ENCODE measurements at regions not wholly inside any gene's neighbourhood (a gene's known extent, or its start where the extent isn't known, plus 50 kb on each side); places are given as distances from the start of the nearest gene placed in this dataset.

DNA sequence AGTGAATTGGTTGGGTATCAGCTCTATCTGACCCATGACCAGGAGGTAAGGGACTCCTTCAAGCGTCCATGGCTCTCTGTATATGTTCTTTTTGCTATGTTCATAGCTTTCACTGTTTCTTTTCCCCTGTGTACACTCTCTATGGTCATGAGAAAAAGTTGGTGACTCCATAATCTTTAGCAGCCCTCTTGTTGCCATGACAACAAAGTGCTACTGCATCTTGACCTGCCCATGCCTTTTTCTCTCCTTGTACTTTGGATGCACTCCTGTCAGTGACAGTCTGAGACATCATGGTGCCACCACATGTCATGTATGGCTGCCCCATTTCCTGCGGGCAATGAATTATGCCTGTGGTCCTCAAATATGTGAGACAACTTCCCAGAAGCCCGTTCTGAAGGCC, 280.2 kb downstream of the TMEM121 start:
- H3K36me3 Mint-ChIP-seq: no peaks in the 10 kb centered on the region
- no peak overlapping the region for H3K4me3 Mint-ChIP-seq
- ATAC-seq: no peak
- H3K27me3 Mint-ChIP-seq: no peaks in the 10 kb centered on the region
- no peak overlapping the region for H3K27ac Mint-ChIP-seq
- H3K9me3 Mint-ChIP-seq: peaks cover 12% of the 10 kb centered on the region
- H3K4me1 Mint-ChIP-seq: no peaks in the 10 kb centered on the region

DNA sequence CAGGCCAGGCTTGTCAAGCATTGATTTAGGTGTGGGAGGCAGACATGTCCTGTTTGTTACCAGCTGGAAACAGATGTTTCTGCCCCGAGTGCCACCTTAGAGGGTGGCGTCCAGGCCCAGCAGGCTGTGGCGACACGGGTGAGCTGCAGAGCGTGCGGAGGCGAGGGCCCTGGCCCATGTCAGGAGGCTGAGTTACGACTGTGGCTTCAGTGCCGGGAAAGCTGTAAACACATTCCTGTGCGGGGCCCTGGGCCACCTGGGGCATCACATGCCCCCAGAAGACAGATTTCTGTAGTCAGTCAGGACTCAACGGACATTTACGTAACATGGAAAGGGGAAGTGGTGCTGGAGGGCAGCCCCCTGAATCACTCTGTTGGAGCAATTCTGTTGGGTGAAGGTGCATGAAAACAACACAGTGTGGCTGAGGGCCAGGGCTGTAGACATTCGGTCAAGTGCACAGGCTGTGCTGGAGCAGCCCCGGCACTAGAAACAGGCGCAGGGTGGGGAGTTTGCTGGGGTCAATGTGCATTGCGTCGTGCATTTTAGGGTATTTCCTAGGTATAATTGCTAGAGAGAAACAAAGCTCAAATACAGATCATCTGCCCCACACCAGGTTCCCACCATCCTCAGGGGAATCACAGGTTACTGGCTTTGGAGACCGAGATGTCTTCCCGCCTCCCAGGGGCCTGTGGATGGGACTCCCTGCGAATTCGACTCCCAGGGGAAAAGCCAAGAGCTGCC, 291.8 kb downstream of the TMEM121 start:
- H3K27ac Mint-ChIP-seq: peak overlapping the region; percentile 98
- H3K9me3 Mint-ChIP-seq: peaks cover 3% of the 10 kb centered on the region
- H3K36me3 Mint-ChIP-seq: peaks cover 5% of the 10 kb centered on the region
- ATAC-seq: peak; percentile 97
- peaks cover 41% of the 10 kb centered on the region for H3K4me1 Mint-ChIP-seq
- H3K27me3 Mint-ChIP-seq: no peaks in the 10 kb centered on the region
- peak overlapping the region; percentile 60 for H3K4me3 Mint-ChIP-seq

DNA sequence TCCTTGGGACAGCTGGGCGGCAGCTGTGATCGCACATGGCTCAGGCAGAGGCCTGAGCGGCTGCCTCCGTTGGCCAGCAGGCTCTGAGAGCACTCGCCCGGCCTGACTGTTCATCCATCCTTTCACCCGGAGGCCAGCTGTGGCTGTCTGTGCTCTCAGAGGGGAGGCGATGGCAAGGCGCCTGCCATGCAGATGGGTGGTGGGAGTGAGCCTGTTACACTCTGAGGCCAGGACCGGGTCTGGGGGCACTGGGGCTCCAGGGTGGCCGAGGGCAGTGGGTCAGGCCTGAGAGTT, 292.3 kb downstream of the TMEM121 start:
- peak; percentile 40 for ATAC-seq
- peaks cover 41% of the 10 kb centered on the region for H3K4me1 Mint-ChIP-seq
- H3K4me3 Mint-ChIP-seq: peak overlapping the region; percentile 60
- H3K36me3 Mint-ChIP-seq: peaks cover 5% of the 10 kb centered on the region
- peak overlapping the region; percentile 98 for H3K27ac Mint-ChIP-seq
- peaks cover 3% of the 10 kb centered on the region for H3K9me3 Mint-ChIP-seq
- no peaks in the 10 kb centered on the region for H3K27me3 Mint-ChIP-seq

DNA sequence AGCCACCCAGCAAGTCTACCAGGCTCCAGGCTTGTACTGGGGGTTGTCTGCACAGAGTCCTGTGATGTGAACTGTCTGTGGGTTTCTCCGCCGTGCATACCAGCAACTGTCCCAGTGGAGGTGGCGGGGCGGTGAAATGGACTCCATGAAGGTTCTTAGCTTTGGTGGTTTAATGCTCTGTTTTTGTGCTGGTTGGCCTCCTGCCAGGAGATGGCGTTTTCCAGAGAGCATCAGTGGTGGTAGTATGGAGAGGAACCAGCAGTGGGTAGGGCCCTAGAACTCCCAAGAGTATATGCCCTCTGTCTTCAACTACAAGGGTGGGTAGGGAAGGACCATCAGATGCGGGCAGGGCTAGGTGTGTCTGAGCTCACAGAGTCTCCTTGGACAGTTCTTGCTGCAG, 303.8 kb downstream of the TMEM121 start:
- H3K9me3 Mint-ChIP-seq: peaks cover 2% of the 10 kb centered on the region
- peaks cover 11% of the 10 kb centered on the region for H3K4me1 Mint-ChIP-seq
- H3K4me3 Mint-ChIP-seq: no peak overlapping the region
- ATAC-seq: no peak
- H3K27me3 Mint-ChIP-seq: no peaks in the 10 kb centered on the region
- no peaks in the 10 kb centered on the region for H3K36me3 Mint-ChIP-seq
- peak overlapping the region; percentile 25 for H3K27ac Mint-ChIP-seq

DNA sequence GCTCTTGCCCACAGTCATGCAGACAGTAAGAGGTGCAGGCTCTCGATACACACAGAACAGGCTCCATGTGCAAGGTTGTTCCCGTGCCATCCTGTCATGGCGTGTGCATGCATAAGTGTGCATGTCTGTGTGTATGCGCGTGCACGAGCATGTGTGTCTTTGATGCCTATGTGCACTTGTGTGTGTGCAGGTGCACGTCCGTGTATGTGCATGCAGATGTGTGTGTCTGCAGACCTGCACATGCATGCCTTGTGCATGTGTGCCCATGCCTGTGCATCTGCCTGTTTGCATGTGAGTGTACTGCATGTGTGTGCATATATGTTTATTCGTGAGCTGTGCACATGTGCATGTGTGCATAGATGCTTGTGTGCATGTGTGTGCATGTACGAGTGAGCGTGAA, 309.8 kb downstream of the TMEM121 start:
- H3K27ac Mint-ChIP-seq: no peak overlapping the region
- no peaks in the 10 kb centered on the region for H3K27me3 Mint-ChIP-seq
- H3K4me1 Mint-ChIP-seq: no peaks in the 10 kb centered on the region
- H3K4me3 Mint-ChIP-seq: no peak overlapping the region
- no peaks in the 10 kb centered on the region for H3K9me3 Mint-ChIP-seq
- ATAC-seq: no peak
- H3K36me3 Mint-ChIP-seq: peaks cover 25% of the 10 kb centered on the region

DNA sequence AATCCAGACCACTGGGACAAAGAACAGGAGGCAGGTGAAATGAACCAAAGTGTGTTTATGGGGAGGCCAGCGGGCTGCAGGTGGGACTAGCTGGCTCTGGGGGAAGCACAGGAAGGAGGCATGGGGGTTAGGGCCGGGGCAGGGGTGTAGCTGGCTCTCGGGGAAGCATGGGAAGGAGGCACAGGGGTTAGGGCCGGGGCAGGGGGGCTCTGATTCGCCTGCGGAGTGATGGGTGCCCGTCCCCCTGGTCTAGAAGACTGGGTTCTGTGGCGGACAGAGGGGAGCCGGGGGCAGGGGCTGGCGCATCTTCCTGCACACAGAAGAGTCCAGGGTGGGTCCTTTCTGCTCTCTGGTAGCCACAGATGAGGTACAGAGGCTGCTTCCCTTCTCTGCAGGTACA, 310.3 kb downstream of the TMEM121 start:
- no peak for ATAC-seq
- H3K4me1 Mint-ChIP-seq: no peaks in the 10 kb centered on the region
- no peaks in the 10 kb centered on the region for H3K9me3 Mint-ChIP-seq
- H3K36me3 Mint-ChIP-seq: peaks cover 27% of the 10 kb centered on the region
- H3K4me3 Mint-ChIP-seq: no peak overlapping the region
- no peaks in the 10 kb centered on the region for H3K27me3 Mint-ChIP-seq
- no peak overlapping the region for H3K27ac Mint-ChIP-seq

DNA sequence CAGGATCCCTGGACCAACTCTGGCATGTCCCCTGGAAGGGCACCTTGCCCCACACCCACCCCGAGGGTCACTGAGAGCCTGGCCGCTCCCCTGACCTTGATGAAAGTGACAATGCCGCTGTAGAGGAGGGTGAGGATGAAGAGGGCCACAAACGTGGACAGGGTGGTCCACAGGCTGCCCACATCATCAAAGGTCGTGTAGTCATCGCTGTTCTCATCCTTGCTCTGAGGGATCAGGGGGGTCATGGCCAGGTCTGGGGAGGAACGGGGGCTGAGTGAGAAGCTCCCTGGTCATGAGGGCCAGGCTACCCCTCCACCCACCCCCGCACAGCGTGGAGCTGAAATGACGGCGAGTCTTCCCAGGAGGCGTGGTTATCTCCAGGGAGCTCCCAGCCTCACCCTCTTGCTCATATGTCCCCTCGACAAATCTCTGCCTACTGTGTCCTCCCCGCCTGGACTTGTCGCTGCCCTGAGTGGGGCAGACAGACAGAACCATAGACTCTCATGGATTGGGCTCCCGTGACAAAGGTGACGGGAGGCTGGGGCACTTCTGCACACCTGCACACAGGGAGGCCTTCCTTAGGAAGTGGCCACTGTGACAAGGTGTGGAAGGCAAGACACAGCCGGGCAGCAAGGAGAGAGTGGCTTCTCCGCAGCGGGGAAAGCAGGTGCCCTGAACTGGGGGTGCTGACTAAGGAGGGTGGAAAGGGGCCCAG, 311.1 kb downstream of the TMEM121 start:
- peak overlapping the region; percentile 59 for H3K27ac Mint-ChIP-seq

DNA sequence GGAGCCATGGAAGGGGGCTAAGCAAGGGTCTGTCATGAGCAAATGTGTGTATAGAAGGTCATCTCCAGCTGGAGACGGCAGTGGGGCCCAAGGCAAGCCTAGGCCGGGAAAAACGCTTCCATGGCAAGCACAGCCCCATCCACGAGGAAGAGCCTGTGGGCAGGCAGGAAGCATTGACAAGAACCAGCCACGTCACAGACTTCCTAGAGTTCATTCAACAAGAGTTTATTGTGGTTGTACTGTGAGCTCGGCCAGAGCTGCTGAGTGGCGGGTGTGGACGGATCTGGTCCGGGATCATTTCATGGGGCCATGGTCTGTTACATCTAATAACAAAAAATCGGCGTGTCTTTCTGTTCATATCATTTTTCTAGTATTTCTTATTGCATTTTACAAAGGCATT, 311.7 kb downstream of the TMEM121 start:
- H3K9me3 Mint-ChIP-seq: no peaks in the 10 kb centered on the region
- H3K4me1 Mint-ChIP-seq: no peaks in the 10 kb centered on the region
- no peak overlapping the region for H3K4me3 Mint-ChIP-seq
- no peak for ATAC-seq
- H3K27ac Mint-ChIP-seq: peak overlapping the region; percentile 59
- H3K36me3 Mint-ChIP-seq: peaks cover 36% of the 10 kb centered on the region
- H3K27me3 Mint-ChIP-seq: no peaks in the 10 kb centered on the region

More for the DNA sequence above, 311.1 kb downstream of the TMEM121 start:
- no peaks in the 10 kb centered on the region for H3K9me3 Mint-ChIP-seq
- ATAC-seq: no peak
- H3K4me3 Mint-ChIP-seq: no peak overlapping the region
- no peaks in the 10 kb centered on the region for H3K27me3 Mint-ChIP-seq
- peaks cover 34% of the 10 kb centered on the region for H3K36me3 Mint-ChIP-seq
- no peaks in the 10 kb centered on the region for H3K4me1 Mint-ChIP-seq

DNA sequence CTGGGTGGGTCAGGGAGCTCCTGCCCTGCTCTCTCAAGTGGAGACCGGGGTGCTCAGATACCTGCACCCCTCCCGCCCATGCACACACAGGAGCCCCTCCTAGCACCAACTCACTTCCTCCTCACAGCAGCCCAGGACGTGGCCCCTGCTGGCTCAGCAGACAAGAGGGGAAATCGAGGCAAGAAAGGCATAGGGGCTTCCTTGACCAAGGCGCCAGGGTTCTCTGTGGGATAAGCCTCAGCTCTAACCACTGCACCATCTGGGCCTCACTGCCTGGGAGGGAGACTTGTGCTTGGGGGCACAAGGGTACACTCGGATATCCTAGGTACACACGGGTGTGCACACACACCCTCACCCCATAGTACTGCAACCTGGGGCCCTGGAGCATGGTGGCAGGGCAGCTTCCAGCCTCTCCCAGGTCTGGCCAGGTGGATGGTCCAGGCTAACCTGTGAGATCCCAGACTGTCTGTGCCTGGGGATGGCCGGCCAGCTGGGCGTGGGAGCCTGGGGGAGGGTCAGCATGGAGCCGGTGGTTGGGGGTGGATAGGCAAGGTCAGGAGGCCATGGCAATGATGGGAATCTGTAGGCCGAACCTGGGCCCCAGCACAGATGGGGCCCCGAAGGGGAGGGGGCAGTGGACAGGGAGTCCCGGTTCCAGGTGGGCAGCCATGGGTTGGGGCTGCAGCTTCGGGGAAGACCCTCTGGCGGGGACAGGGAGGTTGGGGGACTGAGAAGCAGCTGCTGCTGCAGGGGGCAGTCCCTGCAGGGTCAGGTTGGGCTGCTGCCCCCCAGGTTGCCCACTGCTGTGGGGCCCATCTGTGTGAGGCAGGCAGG, 312.4 kb downstream of the TMEM121 start:
- no peak overlapping the region for H3K27ac Mint-ChIP-seq
- H3K27me3 Mint-ChIP-seq: no peaks in the 10 kb centered on the region
- H3K4me1 Mint-ChIP-seq: no peaks in the 10 kb centered on the region
- peaks cover 40% of the 10 kb centered on the region for H3K36me3 Mint-ChIP-seq
- H3K9me3 Mint-ChIP-seq: no peaks in the 10 kb centered on the region
- no peak for ATAC-seq
- no peak overlapping the region for H3K4me3 Mint-ChIP-seq

DNA sequence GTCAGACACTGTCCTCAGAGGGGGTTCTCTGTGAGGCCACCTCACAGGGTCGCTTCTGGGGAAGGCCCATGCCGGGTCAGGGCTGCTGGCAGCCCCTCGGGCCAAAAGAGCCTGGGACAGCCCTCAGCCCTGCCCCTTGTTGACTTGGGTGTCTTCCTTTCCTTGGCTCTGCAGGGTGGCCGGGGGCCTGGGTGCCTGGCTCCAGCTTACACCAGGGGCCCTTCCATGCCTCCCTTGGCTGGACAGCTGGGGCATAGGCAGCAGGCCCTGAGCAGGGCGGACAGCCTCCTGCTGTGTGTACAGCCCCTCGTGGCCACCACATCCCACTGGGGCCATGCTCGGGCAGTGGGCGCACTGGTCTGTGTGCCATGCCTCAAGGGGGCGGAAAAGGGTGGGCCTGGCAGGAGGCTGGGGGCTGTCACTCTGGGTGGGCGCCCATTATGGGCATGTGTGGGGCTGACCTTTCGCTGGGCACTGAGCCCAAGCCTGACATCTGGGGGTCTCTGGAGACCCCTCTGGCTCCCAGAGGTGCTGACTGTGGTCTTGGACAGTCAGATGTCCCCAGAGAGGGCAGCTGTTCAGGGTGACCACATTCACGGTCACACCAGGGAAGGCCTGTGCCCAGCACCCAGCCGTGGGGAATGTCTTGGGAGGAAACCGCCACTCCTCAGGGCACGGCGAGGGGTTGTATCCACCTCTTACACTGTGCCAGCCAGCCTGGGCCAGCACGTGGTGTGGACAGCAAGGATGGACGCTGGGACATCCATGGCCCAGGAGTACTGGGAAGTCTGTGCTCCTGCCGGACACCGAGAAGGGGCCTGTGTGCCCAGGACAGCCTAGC, 313.3 kb downstream of the TMEM121 start:
- Mint-ChIP-seq H3K27me3 (no peaks in the 10 kb centered on the region), H3K36me3 (peaks cover 45% of the 10 kb centered on the region), H3K4me3 (no peak overlapping the region), H3K9me3 (no peaks in the 10 kb centered on the region), H3K27ac (no peak overlapping the region), H3K4me1 (no peaks in the 10 kb centered on the region)
- no peak for ATAC-seq

DNA sequence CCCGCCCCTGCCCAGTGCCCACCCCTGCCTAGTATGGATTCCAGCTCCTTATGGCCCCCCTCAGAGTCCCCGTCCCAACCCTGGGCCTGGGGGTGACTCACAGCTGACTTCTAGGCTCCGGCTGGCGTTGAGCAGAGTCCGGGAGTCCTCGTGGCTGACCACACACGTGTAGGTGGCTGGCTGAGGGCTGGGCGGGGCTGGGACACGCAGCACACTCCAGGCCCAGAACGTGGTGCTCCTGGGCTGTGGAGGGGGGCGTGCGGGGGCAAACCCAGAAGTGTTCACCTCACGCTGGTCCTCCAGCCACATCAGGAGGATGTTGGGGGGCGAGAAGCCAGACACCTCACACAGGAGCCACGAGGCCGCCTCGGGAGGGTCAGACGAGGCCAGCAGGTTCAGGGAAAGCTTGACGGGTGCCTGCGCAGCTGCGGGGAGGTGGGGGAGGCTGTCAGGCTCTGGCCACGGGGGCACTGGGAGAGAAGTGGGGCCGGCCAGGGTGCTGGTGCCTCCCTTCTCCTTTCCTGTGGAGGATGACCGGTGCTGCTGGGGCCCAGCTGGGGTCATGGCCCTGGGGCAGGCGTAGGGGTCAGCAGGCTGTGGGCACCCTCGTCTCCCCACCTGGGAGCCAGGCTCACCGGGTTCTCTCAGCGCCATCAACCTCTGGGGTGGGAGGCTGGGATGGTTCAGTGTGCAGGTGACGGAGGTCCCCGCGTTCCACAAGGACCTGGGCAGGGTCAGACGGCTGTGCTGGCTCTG, 314.1 kb downstream of the TMEM121 start:
- Mint-ChIP-seq H3K9me3 (no peaks in the 10 kb centered on the region), H3K27ac (no peak overlapping the region), H3K36me3 (peaks cover 53% of the 10 kb centered on the region), H3K4me1 (peaks cover 4% of the 10 kb centered on the region), H3K4me3 (no peak overlapping the region), H3K27me3 (no peaks in the 10 kb centered on the region)
- no peak for ATAC-seq

DNA sequence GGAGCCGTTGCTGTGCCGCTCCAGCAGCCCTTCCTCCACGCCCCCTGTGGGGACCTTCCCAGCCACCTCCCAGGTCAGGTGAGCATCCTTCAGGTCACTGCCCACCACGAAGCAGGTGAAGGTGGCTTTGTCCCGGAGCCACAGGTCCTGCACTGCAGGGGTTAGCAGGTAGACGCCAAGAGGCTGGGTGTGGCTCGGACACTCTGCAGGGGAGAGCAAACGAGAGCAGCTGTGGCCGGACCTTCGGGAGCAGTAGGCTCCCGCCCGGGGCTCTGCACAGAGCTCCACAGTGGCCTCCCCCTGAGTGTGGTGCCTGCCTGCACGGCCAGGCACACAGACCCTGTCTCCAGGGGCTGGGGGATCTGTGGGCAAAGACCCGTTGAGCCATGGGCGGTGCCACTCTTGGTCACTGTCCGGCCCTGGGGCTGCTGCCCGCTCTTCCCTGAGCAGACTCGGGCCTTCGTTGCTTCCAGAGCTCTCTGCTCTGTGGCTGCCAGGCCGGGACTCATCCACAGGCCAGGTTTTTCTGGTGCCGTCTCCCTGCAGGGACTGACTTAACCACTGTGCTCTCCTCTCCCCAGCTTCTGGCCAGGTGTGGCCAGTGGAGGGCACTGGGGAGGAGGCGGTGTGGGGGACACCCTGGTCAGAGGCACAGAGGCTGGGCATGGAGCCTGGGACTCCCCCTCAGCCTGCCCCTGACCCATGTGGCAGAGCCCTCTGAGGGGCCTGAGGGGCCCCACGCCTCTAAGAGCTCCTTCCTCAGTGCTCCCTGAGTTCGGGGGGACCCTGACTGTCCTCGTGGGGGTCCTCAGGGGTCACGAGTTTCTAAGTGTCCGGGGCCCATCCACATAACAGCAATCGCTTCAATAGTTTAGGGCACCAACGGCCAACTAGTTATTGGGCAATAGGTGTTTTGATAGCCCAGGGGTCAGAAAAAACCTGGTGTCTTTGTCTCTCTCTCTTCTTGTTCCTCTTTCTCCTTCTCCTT, 314.9 kb downstream of the TMEM121 start:
- no peak overlapping the region for H3K4me3 Mint-ChIP-seq
- peak overlapping the region; percentile 41 for H3K27ac Mint-ChIP-seq
- peaks cover 51% of the 10 kb centered on the region for H3K36me3 Mint-ChIP-seq
- H3K4me1 Mint-ChIP-seq: peaks cover 4% of the 10 kb centered on the region
- no peak for ATAC-seq
- H3K9me3 Mint-ChIP-seq: no peaks in the 10 kb centered on the region
- H3K27me3 Mint-ChIP-seq: no peaks in the 10 kb centered on the region

DNA sequence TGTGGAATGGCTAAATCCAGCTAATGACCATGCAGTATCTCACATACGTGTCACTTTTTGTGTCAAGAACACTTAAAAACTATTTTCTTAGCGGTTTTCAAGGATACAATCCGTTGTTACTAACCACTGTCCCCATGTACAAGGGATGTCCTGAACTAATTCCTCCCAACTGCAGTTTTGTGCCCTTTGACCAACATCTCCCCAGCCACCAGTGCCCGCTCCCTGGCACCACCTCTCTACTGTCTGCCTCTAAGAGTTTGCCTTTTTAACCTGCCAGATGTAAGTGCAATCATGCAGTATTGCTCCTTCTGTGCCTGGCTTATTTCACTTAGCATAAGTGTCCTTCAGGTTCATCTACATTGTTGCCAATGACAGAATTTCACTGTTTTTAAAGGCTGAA, 315.7 kb downstream of the TMEM121 start:
- Mint-ChIP-seq H3K4me3 (no peak overlapping the region), H3K9me3 (no peaks in the 10 kb centered on the region), H3K4me1 (peaks cover 4% of the 10 kb centered on the region), H3K27ac (peak overlapping the region; percentile 41), H3K36me3 (peaks cover 52% of the 10 kb centered on the region), H3K27me3 (no peaks in the 10 kb centered on the region)
- ATAC-seq: no peak

All from stimulated activated memory B cell treated with anti-CD40 and anti-IgM and Interleukin-4, amounts not matched to agents 10 μg/mL and 1 μg/mL and 100 μg/mL, for 72 hours (primary cell).